ENCODE measurements at regions not wholly inside any gene's neighbourhood (a gene's known extent, or its start where the extent isn't known, plus 50 kb on each side); places are given as distances from the start of the nearest gene placed in this dataset.
A peak's percentile ranks its signal among the peaks of the same experiment; 100 is the strongest.

DNA sequence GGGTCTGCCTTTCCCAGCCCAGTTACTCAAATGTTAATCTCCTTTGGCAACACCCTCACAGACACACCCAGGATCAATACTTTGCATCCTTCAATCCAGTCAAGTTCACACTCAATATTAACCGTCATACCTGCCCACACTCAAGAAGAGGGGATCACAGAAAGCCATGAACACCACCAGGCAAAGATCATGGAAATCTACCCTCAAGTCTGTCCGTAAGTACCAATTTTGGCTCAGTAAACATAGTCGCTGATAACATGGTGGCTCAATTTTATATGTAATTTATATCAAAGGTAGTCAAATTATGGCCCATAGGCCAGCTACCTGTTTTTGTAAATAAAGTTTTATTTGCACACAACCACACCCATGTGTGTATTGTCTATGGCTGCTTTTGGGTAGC lies 102.3 kb upstream of the MAP2 start:
- TF ChIP-seq, protein P1, sequence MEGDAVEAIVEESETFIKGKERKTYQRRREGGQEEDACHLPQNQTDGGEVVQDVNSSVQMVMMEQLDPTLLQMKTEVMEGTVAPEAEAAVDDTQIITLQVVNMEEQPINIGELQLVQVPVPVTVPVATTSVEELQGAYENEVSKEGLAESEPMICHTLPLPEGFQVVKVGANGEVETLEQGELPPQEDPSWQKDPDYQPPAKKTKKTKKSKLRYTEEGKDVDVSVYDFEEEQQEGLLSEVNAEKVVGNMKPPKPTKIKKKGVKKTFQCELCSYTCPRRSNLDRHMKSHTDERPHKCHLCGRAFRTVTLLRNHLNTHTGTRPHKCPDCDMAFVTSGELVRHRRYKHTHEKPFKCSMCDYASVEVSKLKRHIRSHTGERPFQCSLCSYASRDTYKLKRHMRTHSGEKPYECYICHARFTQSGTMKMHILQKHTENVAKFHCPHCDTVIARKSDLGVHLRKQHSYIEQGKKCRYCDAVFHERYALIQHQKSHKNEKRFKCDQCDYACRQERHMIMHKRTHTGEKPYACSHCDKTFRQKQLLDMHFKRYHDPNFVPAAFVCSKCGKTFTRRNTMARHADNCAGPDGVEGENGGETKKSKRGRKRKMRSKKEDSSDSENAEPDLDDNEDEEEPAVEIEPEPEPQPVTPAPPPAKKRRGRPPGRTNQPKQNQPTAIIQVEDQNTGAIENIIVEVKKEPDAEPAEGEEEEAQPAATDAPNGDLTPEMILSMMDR (IDR thresholded peaks at IDR 0.05; ENCODE audit: low read depth, low read length, missing control alignments), result no peak
- H3K4me3 ChIP-seq (ENCODE audit: low read depth, low read length), result no peak overlapping the region
- DNase-seq (ENCODE audit: low read depth), result no peak

- TF ChIP-seq, protein P1 (IDR thresholded peaks at IDR 0.05; ENCODE audit: low read depth, low read length, missing control alignments), result no peak
- H3K4me3 ChIP-seq (ENCODE audit: low read depth, low read length), result no peak overlapping the region
- no peak for DNase-seq (ENCODE audit: low read depth)
Measured at GRCh38 chr2:209322041-209322440, 101.8 kb upstream of the MAP2 start.

DNA sequence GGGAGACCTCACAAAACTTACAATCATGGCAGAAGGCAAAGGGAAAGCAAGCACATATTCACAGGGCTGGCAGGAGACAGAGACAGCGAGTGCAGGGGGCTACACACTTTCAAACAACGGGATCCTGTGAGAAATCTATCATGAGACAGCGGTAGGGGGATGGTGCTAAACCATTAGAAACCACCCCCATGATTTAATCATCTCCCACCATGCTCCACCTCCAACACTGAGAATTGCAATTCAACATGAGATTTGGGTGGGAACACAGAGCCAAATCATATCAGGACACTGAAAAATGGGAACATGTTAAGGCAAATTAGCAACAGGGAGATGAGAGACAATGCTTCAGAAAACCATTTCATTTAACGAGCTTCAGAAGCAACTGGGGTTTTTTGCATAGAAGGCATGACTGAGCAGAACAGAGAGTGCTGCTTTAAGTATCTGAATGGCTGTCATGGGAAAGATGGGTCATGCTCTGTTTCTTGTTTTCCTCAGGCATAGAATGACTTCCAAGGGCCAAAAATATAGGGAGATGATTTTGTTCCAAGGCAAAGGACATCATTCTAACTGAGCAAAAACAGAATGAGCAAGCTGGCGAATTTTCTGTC lies 100.8 kb upstream of the MAP2 start:
- no peak for DNase-seq (ENCODE audit: low read depth)
- TF ChIP-seq, protein P1 (IDR thresholded peaks at IDR 0.05; ENCODE audit: low read depth, low read length, missing control alignments), result no peak
- no peak overlapping the region for H3K4me3 ChIP-seq (ENCODE audit: low read depth, low read length)

DNA sequence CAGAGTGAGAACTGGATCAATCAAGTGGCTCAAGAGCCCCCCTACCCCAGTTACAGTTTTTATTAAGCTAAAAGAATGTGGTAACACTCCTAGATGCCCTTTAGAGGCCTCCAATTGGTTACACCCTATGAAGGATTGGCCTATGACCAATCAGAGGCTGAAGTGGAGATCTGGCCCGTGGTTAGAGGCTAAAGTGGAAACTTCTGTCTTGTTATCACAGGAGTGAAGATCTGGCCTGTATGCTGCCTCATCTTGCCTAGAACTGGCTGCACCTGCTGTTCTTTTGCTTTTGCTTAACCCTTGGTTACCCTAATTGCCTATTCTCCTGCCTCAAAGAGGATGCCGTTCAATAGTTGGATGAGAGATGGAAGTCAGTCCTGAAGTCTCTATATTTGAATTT lies 100.1 kb upstream of the MAP2 start:
- no peak overlapping the region for H3K4me3 ChIP-seq (ENCODE audit: low read depth, low read length)
- TF ChIP-seq, protein P1 (IDR thresholded peaks at IDR 0.05; ENCODE audit: low read depth, low read length, missing control alignments), result no peak
- DNase-seq (ENCODE audit: low read depth), result no peak

DNA sequence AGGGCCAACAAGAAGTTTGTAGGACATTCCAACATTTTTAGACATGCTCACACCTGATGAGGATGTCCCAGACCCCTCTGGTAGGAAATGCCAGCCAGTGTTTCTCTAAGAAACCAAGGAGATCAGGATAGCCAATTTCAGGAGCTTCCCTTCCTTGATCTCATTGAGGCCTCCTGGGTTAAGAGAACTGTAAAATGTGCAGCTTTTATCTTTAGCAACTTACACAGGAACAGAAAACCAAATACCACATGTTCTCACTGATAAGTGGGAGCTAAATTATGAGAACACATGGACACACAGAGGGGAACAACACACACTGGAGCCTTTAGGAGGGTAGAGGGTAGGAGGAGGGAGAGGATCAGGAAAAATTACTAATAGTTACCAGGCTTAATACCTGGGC lies 99.6 kb upstream of the MAP2 start:
- DNase-seq (ENCODE audit: low read depth), result no peak
- TF ChIP-seq, protein P1 (IDR thresholded peaks at IDR 0.05; ENCODE audit: low read depth, low read length, missing control alignments), result no peak
- no peak overlapping the region for H3K4me3 ChIP-seq (ENCODE audit: low read depth, low read length)

DNA sequence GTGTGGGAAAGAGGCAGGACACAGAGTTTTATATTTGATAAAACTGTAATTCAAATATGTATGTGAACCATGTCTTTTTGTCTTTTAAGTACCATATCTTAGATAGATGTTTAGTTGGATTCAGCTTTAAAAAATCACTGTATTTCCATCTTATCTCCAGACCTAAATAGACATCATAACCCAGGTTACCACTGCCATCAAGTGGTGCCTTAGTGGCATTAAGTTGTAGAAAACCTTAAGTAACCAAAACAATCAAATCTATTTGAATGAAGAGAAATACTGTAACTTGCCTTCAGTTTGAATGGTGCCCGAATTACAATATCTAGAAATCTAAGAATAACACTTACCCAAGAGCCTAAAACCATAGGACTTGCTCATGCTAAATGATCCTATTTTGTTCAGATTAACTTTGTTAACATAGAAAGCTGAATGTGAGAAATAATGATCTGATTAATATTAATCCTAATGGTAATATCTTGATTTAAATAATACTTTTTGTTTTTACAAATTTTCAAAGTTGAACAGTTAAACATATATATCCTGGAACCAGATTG lies 92.5 kb upstream of the MAP2 start:
- DNase-seq (ENCODE audit: low read depth), result peak; percentile 2
- H3K4me3 ChIP-seq (ENCODE audit: low read depth, low read length), result no peak overlapping the region
- TF ChIP-seq, protein P1 (IDR thresholded peaks at IDR 0.05; ENCODE audit: low read depth, low read length, missing control alignments), result no peak
